A549 (cell line): ENCODE measurements at regions not wholly inside any gene's neighbourhood (a gene's known extent, or its start where the extent isn't known, plus 50 kb on each side); places are given as distances from the start of the nearest gene placed in this dataset.

Source experiments
- ATAC-seq, 2 experiments: fragments of 200-7000 bp in 1 of 2; fragments of >200 bp in 1 of 2; cut with Nextera tagmentation in 1 of 2; cut with Tn5 transposase in 1 of 2; 3 replicates each; pipeline versions ENCODE4 v1.8.0 to v1.9.1; 2018 to 2020; ENCODE audit warnings: mild to moderate bottlenecking in 1 of 2, moderate library complexity in 1 of 2
- CTCF ChIA-PET: fragments of 300-600 bp; sonication (Branson Sonifier 250); formaldehyde crosslinking; extraction: SDS; loops from one replicate; lab custom pipeline; 2021; ENCODE audit warnings: antibody characterized with exemption, inconsistent platforms; lab: Yijun Ruan, JAX
- POLR2A ChIA-PET: fragments of 350-600 bp; formaldehyde crosslinking; extraction: SDS; loops from one replicate; lab custom pipeline; 2021; ENCODE audit warnings: antibody characterized with exemption, inconsistent platforms; lab: Yijun Ruan, JAX
- DNase-seq, 2 experiments: peaks; one replicate each; pipeline versions ENCODE4 v3.0.0 to v3.0.0-alpha.2; 2011 to 2016; ENCODE audit warnings: low read depth in 1 of 2, low spot score in 1 of 2
- FAIRE-seq: peaks from 2 replicates; lab custom pipeline; 2011; peaks lifted over from hg19 to GRCh38; lab: Jason Lieb, UNC
- H3K27ac ChIP-seq, 2 experiments: fragments of >200 bp; sonication (Bioruptor Twin); formaldehyde crosslinking; 3 replicates each; pipeline ENCODE4 v1.5.1; 2016 to 2017
- H3K4me1 ChIP-seq: fragments of >200 bp; sonication (Bioruptor Twin); formaldehyde crosslinking; 3 replicates; pipeline ENCODE4 v1.6.1; 2016
- H3K4me2 ChIP-seq: fragments of >200 bp; sonication (Bioruptor Twin); formaldehyde crosslinking; 3 replicates; pipeline ENCODE4 v1.6.1; 2016
- H3K4me3 ChIP-seq: fragments of >200 bp; sonication (Bioruptor Twin); formaldehyde crosslinking; 3 replicates; pipeline ENCODE4 v1.5.1; 2016
- H3K9me3 ChIP-seq: fragments of >200 bp; sonication (Bioruptor Twin); formaldehyde crosslinking; 3 replicates; pipeline ENCODE4 v1.6.1; 2016
- CBX2 ChIP-seq: fragments of 200-600 bp; sonication (generic); IDR thresholded peaks from 2 replicates; pipeline ENCODE4 v1.6.1; 2016; ENCODE audit warnings: low read depth, mild to moderate bottlenecking, borderline replicate concordance
- CEBPB ChIP-seq, 2 experiments: fragments of >200 bp in 1 of 2; sonication (Bioruptor Twin) in 1 of 2; formaldehyde crosslinking in 1 of 2; IDR thresholded peaks; 2 replicates each; pipeline ENCODE4 v1.6.1; 2012 to 2016
- CHD2 ChIP-seq: fragments of 150-350 bp; IDR thresholded peaks from 2 replicates; pipeline ENCODE4 v1.6.1; 2014; ENCODE audit warnings: low read length; ENCODE audit not compliant: partially characterized antibody
- CTCF ChIP-seq: fragments of >200 bp; sonication (Bioruptor Twin); formaldehyde crosslinking; IDR thresholded peaks from 3 replicates; pipeline ENCODE4 v1.5.1; 2016
- E2F6 ChIP-seq: IDR thresholded peaks from 2 replicates; pipeline ENCODE4 v1.6.1; 2012; ENCODE audit warnings: low read depth, borderline replicate concordance
- EHMT2 ChIP-seq: fragments of 200-600 bp; sonication (generic); IDR thresholded peaks from 2 replicates; pipeline ENCODE4 v1.6.1; 2016; ENCODE audit warnings: antibody characterized with exemption, low read depth, mild to moderate bottlenecking, moderate library complexity
- FOSB ChIP-seq: fragments of 250-450 bp; sonication (Bioruptor Pico); IDR thresholded peaks from 2 replicates; pipeline ENCODE4 v1.5.0; 2020; ENCODE audit warnings: mild to moderate bottlenecking, moderate library complexity
- FOSL2 ChIP-seq, 2 experiments: fragments of 450-650 bp in 1 of 2; fragments of >200 bp in 1 of 2; sonication (Bioruptor Twin) in 1 of 2; formaldehyde crosslinking; IDR thresholded peaks; 2 replicates each; pipeline versions ENCODE4 v1.5.0 to v1.6.1; 2016 to 2020; ENCODE audit warnings: mild to moderate bottlenecking in 1 of 2, moderate library complexity in 1 of 2
- HOXA7 ChIP-seq: fragments of 250-450 bp; sonication (Bioruptor Pico); IDR thresholded peaks from 2 replicates; pipeline ENCODE4 v1.5.0; 2020; ENCODE audit warnings: mild to moderate bottlenecking, moderate library complexity
- HOXB5 ChIP-seq: fragments of 250-450 bp; sonication (Bioruptor Pico); IDR thresholded peaks from 2 replicates; pipeline ENCODE4 v1.5.0; 2020; ENCODE audit warnings: mild to moderate bottlenecking, moderate library complexity
- JUNB ChIP-seq: fragments of >200 bp; sonication (Bioruptor Twin); formaldehyde crosslinking; IDR thresholded peaks from 2 replicates; pipeline ENCODE4 v1.6.1; 2016
- MAFK ChIP-seq: fragments of 450-650 bp; IDR thresholded peaks from 2 replicates; pipeline ENCODE4 v1.6.1; 2014; ENCODE audit not compliant: partially characterized antibody
- MAZ ChIP-seq: fragments of 150-350 bp; IDR thresholded peaks from 2 replicates; pipeline ENCODE4 v1.6.1; 2014; ENCODE audit warnings: antibody characterized with exemption, low read depth, low read length, borderline replicate concordance
- NFE2L2 ChIP-seq: fragments of 150-350 bp; conservative IDR thresholded peaks from 2 replicates; pipeline ENCODE4 v1.6.1; 2014; ENCODE audit warnings: low read length
- NPAS2 ChIP-seq: fragments of 250-450 bp; sonication (Bioruptor Pico); IDR thresholded peaks from 2 replicates; pipeline ENCODE4 v1.8.0; 2022; ENCODE audit warnings: mild to moderate bottlenecking, moderate library complexity, borderline replicate concordance
- PHF8 ChIP-seq: fragments of 200-600 bp; sonication (generic); IDR thresholded peaks from 2 replicates; pipeline ENCODE4 v1.6.1; 2016; ENCODE audit warnings: low read depth, mild to moderate bottlenecking, antibody characterized with exemption, moderate library complexity, borderline replicate concordance
- POLR2AphosphoS2 ChIP-seq: conservative IDR thresholded peaks from 2 replicates; pipeline ENCODE4 v1.6.1; 2012; ENCODE audit warnings: low read length, improper control_type of control experiment, inconsistent platforms
- RARB ChIP-seq: fragments of 250-450 bp; sonication (Bioruptor Pico); IDR thresholded peaks from 2 replicates; pipeline ENCODE4 v1.8.0; 2021; ENCODE audit warnings: mild to moderate bottlenecking, moderate library complexity
- RCOR1 ChIP-seq: fragments of 150-350 bp; IDR thresholded peaks from 2 replicates; pipeline ENCODE4 v1.6.1; 2014; ENCODE audit warnings: antibody characterized with exemption, low read length, low read depth
- SMC3 ChIP-seq: fragments of >200 bp; sonication (Bioruptor Twin); formaldehyde crosslinking; IDR thresholded peaks from 3 replicates; pipeline ENCODE4 v1.6.1; 2018; ENCODE audit warnings: inconsistent platforms
- SREBF2 ChIP-seq: fragments of 450-650 bp; IDR thresholded peaks from 2 replicates; pipeline ENCODE4 v1.6.1; 2014; ENCODE audit warnings: mild to moderate bottlenecking, moderate library complexity
- TP53 ChIP-seq: fragments of 250-450 bp; sonication (Bioruptor Pico); IDR thresholded peaks from 2 replicates; pipeline ENCODE4 v1.5.0; 2021; ENCODE audit warnings: mild to moderate bottlenecking, moderate library complexity
- ZC3H11A ChIP-seq: fragments of 450-650 bp; IDR thresholded peaks from 2 replicates; pipeline ENCODE4 v1.6.1; 2014; ENCODE audit warnings: antibody characterized with exemption, mild to moderate bottlenecking
- WGBS: methylation state at CpG from one replicate; pipeline ENCODE4 v1.1.6; 2017; ENCODE audit errors: missing lambda C conversion rate; 5-methylcytosine and 5-hydroxymethylcytosine counted together

- ATAC-seq (no peak), DNase-seq (no peak), FAIRE-seq (no peak)
- H3K4me2 ChIP-seq = no peak overlapping the region
- H3K27ac ChIP-seq = no peak overlapping the region
- TF ChIP-seq MAZ (no peak), CBX2 (no peak), EHMT2 (no peak), NFE2L2 (no peak), HOXB5 (CRISPR knock-in tag) (no peak), HOXA7 (no peak), RCOR1 (no peak), MAFK (no peak), RARB (CRISPR knock-in tag) (no peak)
- ChIA-PET CTCF (no interaction called here), POLR2A (no interaction called here)
- 0 out of 3 replicates have a peak, but pooled peaks cover 4% of the 10 kb centered on the region for H3K9me3 ChIP-seq
- H3K4me1 ChIP-seq = no peaks in the 10 kb centered on the region
- WGBS = 9% methylated on average over 7 of the region's 7 CpGs
- H3K4me3 ChIP-seq = no peak overlapping the region
Observed at GRCh38 chr12:126506426-126507182, 1441.4 kb downstream of the AACS start.

- ChIA-PET CTCF (no interaction called here), POLR2A (no interaction called here)
- H3K4me3 ChIP-seq = no peak overlapping the region
- DNase-seq (no peak), FAIRE-seq (no peak), ATAC-seq (no peak)
- H3K4me2 ChIP-seq = no peak overlapping the region
- H3K4me1 ChIP-seq = no peaks in the 10 kb centered on the region
- H3K9me3 ChIP-seq = 0 out of 3 replicates have a peak, but pooled peaks cover 4% of the 10 kb centered on the region
- H3K27ac ChIP-seq = no peak overlapping the region
- WGBS = 4% methylated on average over 2 of the region's 2 CpGs
- no peak for TF ChIP-seq TP53 (CRISPR knock-in tag)
- no peak for TF ChIP-seq MAFK
- no peak for TF ChIP-seq HOXA7
- no peak for TF ChIP-seq ZC3H11A
- TF ChIP-seq PHF8 = no peak
- no peak for TF ChIP-seq FOSL2 (IDR thresholded peaks at IDR 0.05)
- TF ChIP-seq FOSL2 (CRISPR knock-in tag; IDR thresholded peaks at IDR 0.05) = no peak
- TF ChIP-seq CHD2 = no peak
- no peak for TF ChIP-seq SMC3
- no peak for TF ChIP-seq EHMT2
- TF ChIP-seq HOXB5 (CRISPR knock-in tag) = no peak
- no peak for TF ChIP-seq CTCF
- no peak for TF ChIP-seq JUNB
Observed at GRCh38 chr12:126507231-126507630, 1442.0 kb downstream of the AACS start.

- Histone ChIP-seq H3K27ac (no peak overlapping the region), H3K4me2 (no peak overlapping the region), H3K4me1 (no peaks in the 10 kb centered on the region), H3K9me3 (0 out of 3 replicates have a peak, but pooled peaks cover 4% of the 10 kb centered on the region), H3K4me3 (no peak overlapping the region)
- CTCF ChIA-PET = no interaction called here
- no peak for TF ChIP-seq E2F6
- TF ChIP-seq NPAS2 (CRISPR knock-in tag) = no peak
- no peak for TF ChIP-seq FOSB (CRISPR knock-in tag)
- no peak for TF ChIP-seq SREBF2
- no peak for TF ChIP-seq RCOR1
- TF ChIP-seq POLR2AphosphoS2 = no peak
- TF ChIP-seq CEBPB (IDR thresholded peaks at IDR 0.05) = no peak
- no peak for TF ChIP-seq MAFK
- POLR2A ChIA-PET = no interaction called here
- ATAC-seq (no peak), DNase-seq (no peak), FAIRE-seq (no peak)
- 3% methylated on average over 4 of the region's 4 CpGs for WGBS
Observed at GRCh38 chr12:126509572-126509971, 1444.3 kb downstream of the AACS start.
